ENCODE measurements at regions not wholly inside any gene's neighbourhood (a gene's known extent, or its start where the extent isn't known, plus 50 kb on each side); places are given as distances from the start of the nearest gene placed in this dataset.

DNA sequence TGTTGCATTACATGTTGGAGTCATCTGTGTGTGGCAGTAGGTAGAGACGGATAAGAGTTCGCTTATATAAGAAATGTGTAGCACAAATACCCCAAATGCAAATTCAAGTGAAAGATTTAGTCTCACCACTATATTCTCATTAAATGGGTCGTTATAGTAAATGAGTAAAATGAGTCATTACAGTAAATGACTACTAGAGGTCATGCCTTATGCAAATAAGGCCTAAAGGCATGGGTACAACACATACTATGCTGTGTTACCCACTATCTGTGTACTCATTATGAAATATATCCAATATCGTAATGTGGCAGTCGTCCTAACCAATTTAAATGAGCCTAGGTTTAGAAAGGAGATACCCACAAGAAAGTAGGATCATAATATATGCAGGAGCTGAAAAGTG is 1603.1 kb downstream of the C4orf33 start:
- no peak overlapping the region for H3K4me3 ChIP-seq (replicated peaks; ENCODE audit: low read depth, low read length)
- DNase-seq (ENCODE audit: low read depth), result no peak

GRCh38 chr4:130703211-130703935 is 1607.4 kb downstream of the C4orf33 start:
- no peak for DNase-seq (ENCODE audit: low read depth)
- TF ChIP-seq, protein P1, sequence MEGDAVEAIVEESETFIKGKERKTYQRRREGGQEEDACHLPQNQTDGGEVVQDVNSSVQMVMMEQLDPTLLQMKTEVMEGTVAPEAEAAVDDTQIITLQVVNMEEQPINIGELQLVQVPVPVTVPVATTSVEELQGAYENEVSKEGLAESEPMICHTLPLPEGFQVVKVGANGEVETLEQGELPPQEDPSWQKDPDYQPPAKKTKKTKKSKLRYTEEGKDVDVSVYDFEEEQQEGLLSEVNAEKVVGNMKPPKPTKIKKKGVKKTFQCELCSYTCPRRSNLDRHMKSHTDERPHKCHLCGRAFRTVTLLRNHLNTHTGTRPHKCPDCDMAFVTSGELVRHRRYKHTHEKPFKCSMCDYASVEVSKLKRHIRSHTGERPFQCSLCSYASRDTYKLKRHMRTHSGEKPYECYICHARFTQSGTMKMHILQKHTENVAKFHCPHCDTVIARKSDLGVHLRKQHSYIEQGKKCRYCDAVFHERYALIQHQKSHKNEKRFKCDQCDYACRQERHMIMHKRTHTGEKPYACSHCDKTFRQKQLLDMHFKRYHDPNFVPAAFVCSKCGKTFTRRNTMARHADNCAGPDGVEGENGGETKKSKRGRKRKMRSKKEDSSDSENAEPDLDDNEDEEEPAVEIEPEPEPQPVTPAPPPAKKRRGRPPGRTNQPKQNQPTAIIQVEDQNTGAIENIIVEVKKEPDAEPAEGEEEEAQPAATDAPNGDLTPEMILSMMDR (IDR thresholded peaks at IDR 0.05; ENCODE audit: low read length, missing control alignments), result no peak
- H3K4me3 ChIP-seq (replicated peaks; ENCODE audit: low read depth, low read length), result no peak overlapping the region

More for the DNA sequence above, 1603.1 kb downstream of the C4orf33 start:
- TF ChIP-seq, protein P1 (IDR thresholded peaks at IDR 0.05; ENCODE audit: low read length, missing control alignments), result no peak

DNA sequence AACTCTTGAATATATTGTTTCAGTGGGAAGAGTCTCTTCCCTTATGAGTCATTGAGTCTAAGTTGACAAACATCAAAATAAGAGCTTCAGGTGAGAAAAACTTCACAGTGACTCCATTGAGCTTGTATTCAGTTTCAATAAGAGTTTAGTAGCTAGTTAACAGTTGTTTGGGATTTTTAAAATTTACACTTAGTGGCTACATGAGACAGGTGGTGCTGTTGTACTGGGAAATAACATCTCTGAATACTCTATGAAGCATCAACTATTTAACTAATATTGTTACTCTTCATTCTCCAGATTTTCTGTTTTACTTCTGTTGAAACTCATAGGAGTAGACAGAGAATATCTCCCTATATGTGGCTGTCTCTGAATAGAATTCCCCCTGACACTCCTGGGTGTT is 1609.1 kb downstream of the C4orf33 start:
- DNase-seq (ENCODE audit: low read depth), result no peak
- H3K4me3 ChIP-seq (replicated peaks; ENCODE audit: low read depth, low read length), result no peak overlapping the region
- TF ChIP-seq, protein P1 (IDR thresholded peaks at IDR 0.05; ENCODE audit: low read length, missing control alignments), result no peak

GRCh38 chr4:130712038-130712437 is 1616.1 kb downstream of the C4orf33 start:
- TF ChIP-seq, protein P1 (IDR thresholded peaks at IDR 0.05; ENCODE audit: low read length, missing control alignments), result no peak
- H3K4me3 ChIP-seq (replicated peaks; ENCODE audit: low read depth, low read length), result no peak overlapping the region
- DNase-seq (ENCODE audit: low read depth), result peak; percentile 0

DNA sequence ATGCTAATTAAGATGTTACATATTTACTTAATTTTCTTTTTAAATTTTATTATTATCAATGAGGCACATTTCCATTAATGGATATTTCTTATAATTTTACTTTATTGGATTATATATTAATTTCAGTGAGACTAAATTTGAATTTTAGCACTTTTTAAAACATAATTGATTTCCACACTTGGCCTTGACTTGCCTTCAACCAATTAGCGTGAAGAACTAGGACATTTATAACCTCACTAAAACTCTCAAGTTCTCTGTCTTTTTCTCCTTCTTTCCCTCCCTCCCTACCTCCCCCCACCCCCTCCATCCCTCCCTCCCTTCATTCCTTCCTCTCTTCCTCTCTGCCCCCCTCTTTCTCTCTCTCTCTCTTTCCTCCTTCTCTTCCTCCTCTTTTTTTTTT is 1618.1 kb downstream of the C4orf33 start:
- DNase-seq (ENCODE audit: low read depth), result no peak
- TF ChIP-seq, protein P1 (IDR thresholded peaks at IDR 0.05; ENCODE audit: low read length, missing control alignments), result no peak
- no peak overlapping the region for H3K4me3 ChIP-seq (replicated peaks; ENCODE audit: low read depth, low read length)

- no peak for DNase-seq (ENCODE audit: low read depth)
- H3K4me3 ChIP-seq (replicated peaks; ENCODE audit: low read depth, low read length), result no peak overlapping the region
- TF ChIP-seq, protein P1 (IDR thresholded peaks at IDR 0.05; ENCODE audit: low read length, missing control alignments), result no peak
Measured at GRCh38 chr4:130722361-130722760, 1626.4 kb downstream of the C4orf33 start.
